Suprapubic skin (tissue), 4 donors: ENCODE measurements at regions not wholly inside any gene's neighbourhood (a gene's known extent, or its start where the extent isn't known, plus 50 kb on each side); places are given as distances from the start of the nearest gene placed in this dataset.

Experiments
- DNase-seq, 2 donors: peaks; one replicate each; pipeline ENCODE4 v3.0.0-alpha.2; 2019; ENCODE audit warnings: low spot score in 2 of 2
- H3K27ac ChIP-seq: fragments of 200-600 bp; sonication (generic); one replicate; pipeline ENCODE4 v1.5.1; 2019
- H3K27me3 ChIP-seq: fragments of 200-600 bp; sonication (generic); one replicate; pipeline ENCODE4 v1.5.1; 2019
- H3K36me3 ChIP-seq: fragments of 200-600 bp; sonication (generic); one replicate; pipeline ENCODE4 v1.5.1; 2019
- H3K4me1 ChIP-seq: fragments of 200-600 bp; sonication (generic); one replicate; pipeline ENCODE4 v1.5.1; 2019
- H3K4me3 ChIP-seq: fragments of 200-600 bp; sonication (generic); one replicate; pipeline ENCODE4 v1.5.1; 2019; ENCODE audit warnings: mild to moderate bottlenecking
- H3K9me3 ChIP-seq: fragments of 200-600 bp; sonication (generic); one replicate; pipeline ENCODE4 v1.5.1; 2019
- CTCF ChIP-seq, 2 donors: fragments of 200-600 bp in 1 of 2; fragments of 450-650 bp in 1 of 2; sonication (generic) in 1 of 2; IDR thresholded peaks; one replicate each; pipeline ENCODE4 v1.5.1; 2016 to 2019; ENCODE audit warnings: antibody characterized with exemption in 2 of 2, mild to moderate bottlenecking in 1 of 2, moderate library complexity in 1 of 2
- EP300 ChIP-seq: sonication (generic); formaldehyde crosslinking; IDR thresholded peaks from one replicate; pipeline ENCODE4 v1.6.1; 2017; ENCODE audit warnings: antibody characterized with exemption
- POLR2A ChIP-seq, 2 donors: fragments of 450-650 bp; IDR thresholded peaks; one replicate each; pipeline ENCODE4 v1.6.1; 2017; ENCODE audit warnings: antibody characterized with exemption in 2 of 2, mild to moderate bottlenecking in 2 of 2, moderate library complexity in 2 of 2
- POLR2AphosphoS5 ChIP-seq, 3 donors: sonication (generic); formaldehyde crosslinking; IDR thresholded peaks; one replicate each; pipeline ENCODE4 v1.6.1; 2017; ENCODE audit warnings: antibody characterized with exemption in 3 of 3
- WGBS: methylation state at CpG from one replicate; pipeline ENCODE4 v1.1.5; 2018; 5-methylcytosine and 5-hydroxymethylcytosine counted together

- no peak overlapping the region for H3K27ac ChIP-seq
- H3K9me3 ChIP-seq = no peaks in the 10 kb centered on the region
- WGBS = 52% methylated on average over 2 of the region's 2 CpGs
- DNase-seq = no peak
- no peak overlapping the region for H3K4me3 ChIP-seq
- no peak for TF ChIP-seq POLR2A (IDR thresholded peaks at IDR 0.05)
- no peak for TF ChIP-seq POLR2AphosphoS5 (IDR thresholded peaks at IDR 0.05)
- no peak for TF ChIP-seq CTCF (IDR thresholded peaks at IDR 0.05)
- TF ChIP-seq EP300 = no peak
- H3K27me3 ChIP-seq = no peaks in the 10 kb centered on the region
- no peaks in the 10 kb centered on the region for H3K4me1 ChIP-seq
- no peaks in the 10 kb centered on the region for H3K36me3 ChIP-seq
Measured at GRCh38 chr4:81746071-81746470, 274.4 kb upstream of the RASGEF1B start.

DNA sequence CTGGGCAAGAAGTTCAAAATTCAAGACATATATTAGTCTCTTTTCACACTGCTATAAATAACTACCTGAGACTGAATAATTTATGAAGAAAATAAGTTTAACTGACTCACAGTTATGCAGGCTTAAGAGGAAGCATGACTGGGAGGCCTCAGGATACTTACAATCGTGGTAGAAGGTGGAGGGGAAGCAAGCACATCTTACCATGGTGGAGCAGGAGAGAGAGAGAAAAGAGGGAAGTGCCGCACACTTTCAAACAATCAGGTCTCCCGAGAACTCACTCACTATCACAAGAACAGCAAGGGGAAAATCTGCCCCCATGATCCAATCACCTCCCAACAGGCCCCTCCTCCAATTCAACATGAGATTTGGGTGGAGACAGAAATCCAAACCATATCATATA is 273.3 kb upstream of the RASGEF1B start:
- H3K27me3 ChIP-seq = no peaks in the 10 kb centered on the region
- no peaks in the 10 kb centered on the region for H3K9me3 ChIP-seq
- H3K27ac ChIP-seq = no peak overlapping the region
- TF ChIP-seq POLR2A (IDR thresholded peaks at IDR 0.05) (no peak), POLR2AphosphoS5 (IDR thresholded peaks at IDR 0.05) (no peak), CTCF (IDR thresholded peaks at IDR 0.05) (no peak), EP300 (no peak)
- H3K36me3 ChIP-seq = no peaks in the 10 kb centered on the region
- no peak for DNase-seq
- H3K4me1 ChIP-seq = no peaks in the 10 kb centered on the region
- 51% methylated on average over 3 of the region's 3 CpGs for WGBS
- H3K4me3 ChIP-seq = no peak overlapping the region

DNA sequence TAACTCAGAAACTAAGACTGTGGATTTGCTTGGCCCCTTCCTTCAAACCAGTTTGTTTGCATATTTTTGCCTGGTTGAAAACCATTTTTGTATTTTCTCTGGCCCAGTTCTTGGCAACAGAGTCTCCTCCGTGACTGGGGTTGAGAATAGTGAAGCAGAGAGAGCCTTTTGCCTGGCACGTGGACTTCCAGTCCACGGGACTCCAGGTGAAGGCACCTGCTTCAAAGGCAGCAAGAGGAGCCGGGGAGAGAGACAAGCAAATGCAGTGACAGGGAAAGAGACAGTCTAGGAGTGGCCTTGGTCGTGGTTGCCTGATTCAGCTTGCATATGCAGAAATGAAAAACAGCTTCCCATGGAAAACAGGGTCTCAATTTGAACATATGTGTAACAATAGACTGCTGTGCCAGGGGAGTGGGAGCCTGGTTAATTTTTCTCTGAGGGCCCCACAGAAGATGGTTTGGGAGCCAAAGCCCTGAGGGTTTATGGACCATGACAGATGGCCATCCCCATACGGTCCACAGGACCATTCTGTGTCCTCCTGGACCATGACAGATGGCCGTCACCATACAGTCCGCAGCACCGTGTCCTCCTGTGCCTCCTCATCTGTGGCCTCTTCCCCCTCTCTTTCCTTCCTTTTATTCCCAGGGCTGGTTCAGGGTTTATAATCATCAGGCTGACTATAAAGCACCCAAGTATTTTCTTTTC is 272.2 kb upstream of the RASGEF1B start:
- Histone ChIP-seq H3K27me3 (no peaks in the 10 kb centered on the region), H3K9me3 (no peaks in the 10 kb centered on the region), H3K36me3 (no peaks in the 10 kb centered on the region), H3K27ac (no peak overlapping the region), H3K4me1 (no peaks in the 10 kb centered on the region), H3K4me3 (no peak overlapping the region)
- 84% methylated on average over 9 of the region's 9 CpGs for WGBS
- no peak for DNase-seq
- TF ChIP-seq EP300 (no peak), POLR2AphosphoS5 (IDR thresholded peaks at IDR 0.05) (no peak), POLR2A (IDR thresholded peaks at IDR 0.05) (no peak), CTCF (IDR thresholded peaks at IDR 0.05) (no peak)

- DNase-seq = no peak
- Histone ChIP-seq H3K4me1 (no peaks in the 10 kb centered on the region), H3K9me3 (no peaks in the 10 kb centered on the region), H3K4me3 (no peak overlapping the region), H3K27ac (no peak overlapping the region), H3K27me3 (no peaks in the 10 kb centered on the region), H3K36me3 (no peaks in the 10 kb centered on the region)
- no peak for TF ChIP-seq CTCF (IDR thresholded peaks at IDR 0.05)
- no peak for TF ChIP-seq EP300
- no peak for TF ChIP-seq POLR2A (IDR thresholded peaks at IDR 0.05)
- no peak for TF ChIP-seq POLR2AphosphoS5 (IDR thresholded peaks at IDR 0.05)
Measured at GRCh38 chr4:81740487-81740886, 268.8 kb upstream of the RASGEF1B start.

GRCh38 chr4:81738891-81739290 is 267.2 kb upstream of the RASGEF1B start:
- Histone ChIP-seq H3K9me3 (no peaks in the 10 kb centered on the region), H3K4me3 (no peak overlapping the region), H3K27me3 (no peaks in the 10 kb centered on the region), H3K4me1 (no peaks in the 10 kb centered on the region), H3K36me3 (no peaks in the 10 kb centered on the region), H3K27ac (no peak overlapping the region)
- TF ChIP-seq EP300 (no peak), CTCF (IDR thresholded peaks at IDR 0.05) (no peak), POLR2A (IDR thresholded peaks at IDR 0.05) (no peak), POLR2AphosphoS5 (IDR thresholded peaks at IDR 0.05) (no peak)
- DNase-seq = no peak
